ENCODE measurements at regions not wholly inside any gene's neighbourhood (a gene's known extent, or its start where the extent isn't known, plus 50 kb on each side); places are given as distances from the start of the nearest gene placed in this dataset.

DNA sequence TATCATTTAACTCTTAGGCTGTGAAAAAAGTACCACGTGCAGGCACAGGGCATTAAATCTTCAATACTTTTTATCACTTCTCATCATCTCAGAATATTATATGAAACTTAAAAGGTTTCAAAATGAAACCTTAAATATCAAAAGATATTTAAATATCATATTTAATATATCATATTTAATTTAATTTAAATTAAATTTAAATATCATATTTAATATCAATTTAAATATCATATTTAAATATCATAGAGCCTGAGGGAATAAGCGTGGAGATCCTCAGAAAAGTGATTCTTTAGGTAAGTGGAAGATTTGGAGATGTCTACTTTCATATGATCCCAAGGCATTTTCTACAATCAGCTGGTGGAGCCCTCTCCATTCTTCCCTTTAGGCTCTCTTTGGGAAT is 716.6 kb downstream of the OTOL1 start:
- no peak for DNase-seq

DNA sequence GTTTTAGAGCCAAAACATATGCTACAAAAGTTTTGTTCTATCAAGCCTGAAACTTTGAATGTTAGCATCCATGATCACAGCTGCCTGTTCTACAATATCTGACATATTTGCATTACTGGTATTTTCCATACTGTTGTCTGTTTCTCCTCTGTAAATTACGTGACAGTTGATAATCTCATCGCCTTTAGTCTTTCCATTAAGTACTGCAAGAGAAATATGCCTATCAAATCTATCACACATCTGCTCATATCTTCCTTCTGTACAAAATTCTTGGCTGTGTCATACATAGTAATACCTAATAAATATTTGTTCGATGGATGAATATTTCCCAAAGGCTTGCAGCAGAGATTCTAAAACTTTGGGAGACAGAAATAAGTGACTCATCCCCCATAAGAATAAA is 717.3 kb downstream of the OTOL1 start:
- DNase-seq: no peak

- no peak for DNase-seq
These were observed 721.0 kb downstream of the OTOL1 start for GRCh38 chr3:162217647-162218046.

- DNase-seq: no peak
These were observed 721.9 kb downstream of the OTOL1 start for GRCh38 chr3:162218479-162218878.

GRCh38 chr3:162224746-162225145 is 728.1 kb downstream of the OTOL1 start:
- DNase-seq: no peak

DNA sequence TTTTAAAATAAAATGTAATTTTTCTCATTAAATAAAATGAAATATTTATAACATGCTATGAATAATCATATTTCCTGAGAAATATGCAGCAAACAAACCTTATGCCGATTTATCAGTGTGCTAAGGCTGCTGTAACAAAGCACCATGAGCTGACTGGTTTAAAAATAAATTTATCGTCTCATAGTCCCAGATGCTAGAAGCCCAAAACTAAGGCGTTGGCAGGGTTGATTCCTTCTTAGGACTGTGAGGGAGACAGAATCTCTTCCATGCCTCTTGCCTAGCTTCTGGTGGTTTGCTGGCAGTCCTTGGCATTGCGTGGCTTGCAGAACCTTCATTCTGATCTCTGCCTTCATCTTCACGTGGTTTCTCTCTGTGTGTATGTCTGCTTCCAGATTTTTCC is 740.3 kb downstream of the OTOL1 start:
- DNase-seq: no peak

- no peak for DNase-seq
These were observed 754.2 kb downstream of the OTOL1 start for GRCh38 chr3:162250782-162251181.

- no peak for DNase-seq
These were observed 765.5 kb downstream of the OTOL1 start for GRCh38 chr3:162262129-162262528.

- no peak for DNase-seq
These were observed 767.0 kb downstream of the OTOL1 start for GRCh38 chr3:162263596-162263995.

- no peak for DNase-seq
These were observed 773.2 kb downstream of the OTOL1 start for GRCh38 chr3:162269636-162270458.

DNA sequence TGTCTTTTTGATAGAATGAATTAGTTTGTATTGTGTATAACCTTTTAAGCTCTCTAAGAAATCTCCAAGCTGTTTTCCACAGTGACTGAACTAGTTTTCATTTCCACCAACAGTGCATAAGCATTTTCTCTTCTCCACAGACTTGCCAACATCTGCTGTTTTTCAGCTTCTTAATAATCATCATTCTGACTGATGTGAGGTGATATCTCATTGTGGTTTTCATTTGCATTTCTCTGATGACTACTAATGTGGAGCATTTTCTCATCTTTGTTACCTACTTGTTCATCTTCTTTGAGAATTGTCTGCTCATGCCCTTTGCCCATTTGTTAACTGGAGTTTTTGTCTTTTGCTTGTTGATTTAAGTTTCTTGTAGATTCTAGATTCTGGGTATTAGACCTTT is 777.5 kb downstream of the OTOL1 start:
- DNase-seq: no peak

DNA sequence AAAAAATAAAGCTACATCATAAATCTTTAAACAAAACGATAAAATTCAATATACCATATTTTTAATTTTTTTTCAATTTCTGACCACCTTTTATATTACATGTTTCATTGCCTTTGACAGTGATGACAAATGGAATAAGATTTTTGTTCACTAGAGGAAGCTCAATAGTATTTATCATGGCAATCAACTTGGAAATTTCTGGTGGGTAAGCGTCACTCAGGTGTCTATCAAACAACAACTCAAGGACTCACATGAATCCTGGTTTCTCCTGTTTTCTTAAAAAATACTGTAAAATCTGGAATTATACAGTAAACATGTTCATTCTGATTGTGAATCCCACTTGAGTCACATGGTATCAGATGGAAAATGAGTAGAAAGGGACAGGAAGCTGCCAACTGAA is 782.2 kb downstream of the OTOL1 start:
- DNase-seq: no peak

GRCh38 chr3:162285259-162285658 is 788.7 kb downstream of the OTOL1 start:
- DNase-seq: no peak

- no peak for DNase-seq
These were observed 791.0 kb downstream of the OTOL1 start for GRCh38 chr3:162287600-162287999.

DNA sequence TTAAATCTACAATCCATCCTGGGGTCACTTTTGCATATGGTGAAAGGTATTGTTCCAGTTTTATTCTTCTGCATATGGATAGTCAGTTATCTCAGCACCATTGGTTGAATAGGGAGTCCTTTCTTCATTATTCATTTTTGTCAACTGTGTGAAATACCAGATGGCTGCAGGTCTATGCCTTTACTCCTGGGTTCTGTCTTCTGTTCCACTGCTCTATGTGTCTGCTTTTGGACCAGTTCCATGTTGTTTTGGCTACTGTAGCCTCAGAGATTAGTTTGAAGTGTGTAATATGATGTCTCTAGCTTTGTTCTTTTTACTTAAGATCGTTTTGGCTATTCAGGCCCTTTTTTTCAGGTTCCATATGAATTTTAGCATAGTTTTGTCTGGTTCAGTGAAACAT is 795.8 kb downstream of the OTOL1 start:
- DNase-seq: no peak

DNA sequence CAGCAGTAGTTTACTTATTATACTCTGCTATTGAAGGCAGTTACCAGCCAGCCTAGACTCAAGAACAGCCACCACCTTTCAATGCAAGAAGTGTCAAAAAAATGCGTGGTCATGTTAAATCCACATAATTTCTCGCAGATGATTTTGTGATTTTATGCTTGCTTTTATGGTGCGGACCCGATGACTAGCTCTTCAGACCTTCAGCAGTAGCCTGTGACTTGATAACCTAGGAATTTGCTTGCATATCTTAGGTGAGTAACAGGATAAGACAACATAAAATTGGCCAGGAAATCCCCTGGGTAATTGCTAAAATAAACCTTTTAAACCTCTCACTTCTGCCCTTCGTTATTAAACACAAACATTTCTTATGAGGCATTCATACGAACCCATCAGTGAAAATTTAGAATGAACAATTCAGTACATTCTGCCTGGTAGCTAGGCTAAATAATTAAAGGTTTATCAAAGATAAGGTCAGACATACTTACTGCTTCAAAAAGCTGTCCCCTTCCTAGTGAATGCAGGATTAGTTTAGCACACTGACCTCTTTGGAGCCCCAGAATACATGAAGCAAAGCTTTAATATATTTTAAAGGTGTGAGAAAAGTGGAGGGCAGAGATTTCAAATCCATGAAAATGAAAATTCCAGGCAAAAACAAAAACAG is 798.8 kb downstream of the OTOL1 start:
- DNase-seq: no peak

DNA sequence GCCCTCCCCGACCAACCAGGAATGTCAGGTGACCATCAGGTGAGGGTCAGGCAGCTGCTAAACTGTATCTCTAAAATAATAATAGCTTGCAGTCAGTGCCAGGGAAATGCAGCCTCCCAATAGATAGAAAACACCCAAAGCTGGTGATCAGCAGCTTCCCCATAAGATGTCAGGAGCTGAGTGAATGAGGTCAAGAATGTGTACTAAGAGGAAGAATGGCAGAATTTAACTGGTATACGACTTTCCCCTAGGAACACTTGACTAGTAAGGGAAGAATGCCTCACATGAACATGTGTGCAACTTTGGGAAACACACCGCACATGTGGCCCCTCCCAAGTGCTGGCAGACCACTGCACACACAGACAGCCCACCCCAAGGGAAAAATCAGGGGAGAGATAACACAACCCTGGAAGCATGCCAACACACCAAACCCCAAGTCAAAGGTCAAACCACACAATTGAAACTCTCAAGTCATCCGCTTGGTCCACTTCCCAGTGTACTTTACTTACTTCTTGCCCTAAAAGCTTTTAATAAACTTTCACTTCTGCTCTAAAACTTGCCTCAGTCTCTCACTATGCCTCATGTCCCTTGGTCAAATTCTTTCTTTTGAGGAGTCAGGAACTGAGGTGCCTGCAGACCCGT is 806.5 kb downstream of the OTOL1 start:
- no peak for DNase-seq

GRCh38 chr3:162317046-162317445 is 820.4 kb downstream of the OTOL1 start:
- no peak for DNase-seq

- no peak for DNase-seq
These were observed 832.0 kb downstream of the OTOL1 start for GRCh38 chr3:162328649-162329048.

DNA sequence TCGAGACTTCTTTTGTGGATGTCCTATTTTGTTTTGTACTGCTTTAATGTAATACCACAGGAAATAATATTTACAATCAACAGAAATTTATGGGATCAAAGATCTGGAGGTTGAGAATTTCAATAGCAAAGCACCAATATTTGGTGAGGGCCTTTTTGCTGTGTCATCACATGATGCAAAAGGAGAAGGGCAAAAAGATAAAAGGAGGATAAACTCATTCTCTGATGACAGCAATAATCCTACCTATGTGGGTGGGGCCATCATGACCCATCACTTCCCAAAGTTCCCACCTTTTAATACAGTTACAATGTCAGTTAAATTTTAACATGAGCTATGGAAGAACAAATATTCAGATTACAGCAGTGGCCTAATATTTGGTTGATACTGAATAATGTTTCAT is 832.9 kb downstream of the OTOL1 start:
- DNase-seq: no peak

DNA sequence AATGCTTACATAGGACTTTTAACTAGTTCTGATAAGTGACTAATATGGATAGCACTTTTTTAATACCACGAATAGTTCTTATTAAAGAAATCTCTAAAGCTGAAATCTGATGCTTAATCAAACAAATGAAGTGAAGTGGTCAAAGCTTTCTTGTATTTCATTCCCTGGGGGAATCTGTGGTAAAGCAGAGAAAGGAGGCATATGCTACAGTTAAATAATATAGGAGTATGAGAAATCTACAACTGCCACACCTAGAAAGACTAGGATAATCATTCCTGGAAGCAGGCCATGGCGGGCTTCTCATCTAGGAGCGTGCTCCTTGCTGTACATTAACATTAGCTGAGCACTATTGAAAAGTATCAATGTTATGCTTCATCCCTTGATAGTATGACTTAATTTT is 835.7 kb downstream of the OTOL1 start:
- no peak for DNase-seq

- no peak for DNase-seq
These were observed 837.9 kb downstream of the OTOL1 start for GRCh38 chr3:162334537-162334936.

DNA sequence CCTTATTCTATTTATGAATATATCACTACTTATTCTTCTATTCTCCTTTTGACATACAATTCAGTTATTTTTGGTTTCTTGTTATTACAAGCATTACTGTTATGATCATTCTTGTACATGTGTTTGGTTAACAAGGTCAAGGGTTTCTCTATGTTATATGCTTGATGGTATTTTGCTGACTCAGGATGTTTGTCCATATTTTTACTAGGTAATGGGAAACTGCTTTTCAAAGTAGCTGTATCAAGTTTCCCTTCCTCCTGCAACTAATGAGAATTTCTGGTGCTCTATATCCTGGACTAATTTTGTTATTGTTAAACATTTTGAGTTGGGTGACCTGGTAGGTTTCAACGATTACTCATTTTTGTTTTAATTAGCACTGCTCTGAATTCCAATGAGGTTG is 841.0 kb downstream of the OTOL1 start:
- DNase-seq: no peak

GRCh38 chr3:162338514-162338913 is 841.9 kb downstream of the OTOL1 start:
- DNase-seq: no peak
